Aorta (tissue), 5 donors: ENCODE measurements at regions not wholly inside any gene's neighbourhood (a gene's known extent, or its start where the extent isn't known, plus 50 kb on each side); places are given as distances from the start of the nearest gene placed in this dataset.

Source experiments
- ATAC-seq: fragments of 200-7000 bp; cut with Tn5 transposase; one replicate; pipeline ENCODE4 v1.9.1; 2022; ENCODE audit warnings: moderate library complexity; ENCODE audit not compliant: low FRiP score
- DNase-seq, 2 donors: peaks; one replicate each; pipeline ENCODE4 v3.0.0-alpha.2; 2020
- H3K27ac ChIP-seq, 2 donors: one replicate each; pipeline ENCODE4 v1.5.1; 2013; ENCODE audit warnings: low read length in 2 of 2, mild to moderate bottlenecking in 2 of 2, moderate library complexity in 2 of 2, control low read depth in 1 of 2, inconsistent platforms in 1 of 2, low read depth in 1 of 2
- H3K27me3 ChIP-seq, 2 donors: one replicate each; pipeline ENCODE4 v1.6.1; 2013; ENCODE audit warnings: control low read depth in 1 of 2, low read length in 1 of 2, mild to moderate bottlenecking in 1 of 2, moderate library complexity in 1 of 2; ENCODE audit not compliant: insufficient read depth in 2 of 2, control insufficient read depth in 1 of 2
- H3K36me3 ChIP-seq, 2 donors: one replicate each; pipeline ENCODE4 v1.6.1; 2013; ENCODE audit warnings: control low read depth in 1 of 2, low read length in 1 of 2, mild to moderate bottlenecking in 1 of 2; ENCODE audit not compliant: insufficient read depth in 2 of 2, control insufficient read depth in 1 of 2
- H3K4me1 ChIP-seq, 2 donors: one replicate each; pipeline ENCODE4 v1.6.1; 2013; ENCODE audit warnings: low read length in 2 of 2, control low read depth in 1 of 2, mild to moderate bottlenecking in 1 of 2, moderate library complexity in 1 of 2; ENCODE audit not compliant: insufficient read depth in 2 of 2, control insufficient read depth in 1 of 2
- H3K4me3 ChIP-seq, 2 donors: one replicate each; pipeline ENCODE4 v1.5.1; 2013; ENCODE audit warnings: low read length in 2 of 2, control low read depth in 1 of 2, mild to moderate bottlenecking in 1 of 2
- H3K9me3 ChIP-seq: one replicate; pipeline ENCODE4 v1.6.1; 2013; ENCODE audit warnings: mild to moderate bottlenecking, low read length; ENCODE audit not compliant: control insufficient read depth
- WGBS, 2 donors: extraction: QIAGEN DNeasy Blood & Tissue Kit; methylation state at CpG; one replicate each; pipeline ENCODE4 v1.1.7; 2013; 5-methylcytosine and 5-hydroxymethylcytosine counted together
- intact Hi-C, 2 donors: fragments of 100-400 bp; cut with DNase I; formaldehyde crosslinking; loops; one replicate each; pipeline versions ENCODE4 v1.14.2 to v1.15.0; 2022
- donor health status: healthy with polysubstance abuse.
- donor health status: Bipolar disorder and iron deficiency.
- donor health status: DM: no; HTN: no; CAD: no.
- donor health status: DM: no; HTN: no; CAD: no.
- donor health status: DM: yes; HTN: yes; CAD: no.

GRCh38 chr5:6902094-6902493 lies 188.9 kb downstream of the TENT4A start:
- WGBS, 2 donors: 91 to 92% methylated on average over 3 of the region's 3 CpGs
- DNase-seq: no peak
- intact Hi-C loops: no loop called here

GRCh38 chr5:6902597-6902996 lies 189.4 kb downstream of the TENT4A start:
- H3K27me3 ChIP-seq: no peaks in the 10 kb centered on the region
- no peak for DNase-seq
- H3K9me3 ChIP-seq: no peaks in the 10 kb centered on the region
- WGBS, 2 donors: 81 to 86% methylated on average over 5 of the region's 5 CpGs
- no peak overlapping the region for H3K27ac ChIP-seq
- no peaks in the 10 kb centered on the region for H3K4me1 ChIP-seq
- intact Hi-C loops: no loop called here
- no peaks in the 10 kb centered on the region for H3K36me3 ChIP-seq
- H3K4me3 ChIP-seq: no peak overlapping the region
- ATAC-seq: no peak

More at GRCh38 chr5:6902094-6902493, 188.9 kb downstream of the TENT4A start:
- no peak overlapping the region for H3K27ac ChIP-seq
- no peaks in the 10 kb centered on the region for H3K9me3 ChIP-seq
- no peak overlapping the region for H3K4me3 ChIP-seq
- no peaks in the 10 kb centered on the region for H3K36me3 ChIP-seq
- no peaks in the 10 kb centered on the region for H3K4me1 ChIP-seq
- H3K27me3 ChIP-seq: no peaks in the 10 kb centered on the region
- no peak for ATAC-seq

- H3K4me1 ChIP-seq: no peaks in the 10 kb centered on the region
- intact Hi-C loops: no loop called here
- no peak for ATAC-seq
- no peaks in the 10 kb centered on the region for H3K9me3 ChIP-seq
- no peaks in the 10 kb centered on the region for H3K27me3 ChIP-seq
- DNase-seq: no peak
- WGBS, 2 donors: 52 to 59% methylated on average over 3 of the region's 3 CpGs
- H3K27ac ChIP-seq: no peak overlapping the region
- H3K4me3 ChIP-seq: no peak overlapping the region
- no peaks in the 10 kb centered on the region for H3K36me3 ChIP-seq
Observed at GRCh38 chr5:6903934-6904333, 190.7 kb downstream of the TENT4A start.

GRCh38 chr5:6904860-6905259 lies 191.6 kb downstream of the TENT4A start:
- intact Hi-C loops: no loop called here
- no peaks in the 10 kb centered on the region for H3K4me1 ChIP-seq
- ATAC-seq (peak; percentile 2), DNase-seq (no peak)
- WGBS, 2 donors: 8 to 26% methylated on average over 2 of the region's 2 CpGs
- no peaks in the 10 kb centered on the region for H3K9me3 ChIP-seq
- H3K27ac ChIP-seq: no peak overlapping the region
- no peak overlapping the region for H3K4me3 ChIP-seq
- H3K27me3 ChIP-seq: no peaks in the 10 kb centered on the region
- no peaks in the 10 kb centered on the region for H3K36me3 ChIP-seq

- Histone ChIP-seq H3K36me3 (no peaks in the 10 kb centered on the region), H3K27me3 (no peaks in the 10 kb centered on the region), H3K4me3 (no peak overlapping the region), H3K9me3 (no peaks in the 10 kb centered on the region), H3K4me1 (no peaks in the 10 kb centered on the region), H3K27ac (no peak overlapping the region)
- ATAC-seq: peak; percentile 62
- DNase-seq: no peak
- 33 to 34% methylated on average over 8 of the region's 8 CpGs for WGBS, 2 donors
- intact Hi-C loops: no loop called here
Observed at GRCh38 chr5:6905423-6905822, 192.2 kb downstream of the TENT4A start.

- H3K36me3 ChIP-seq: no peaks in the 10 kb centered on the region
- no peak for DNase-seq
- ATAC-seq: peak; percentile 78
- H3K27ac ChIP-seq: no peak overlapping the region
- no peaks in the 10 kb centered on the region for H3K27me3 ChIP-seq
- WGBS, 2 donors: 28 to 33% methylated on average over 5 of the region's 5 CpGs
- intact Hi-C loops: no loop called here
- no peaks in the 10 kb centered on the region for H3K9me3 ChIP-seq
- H3K4me1 ChIP-seq: no peaks in the 10 kb centered on the region
- no peak overlapping the region for H3K4me3 ChIP-seq
Observed at GRCh38 chr5:6905883-6906282, 192.7 kb downstream of the TENT4A start.

- H3K4me3 ChIP-seq: no peak overlapping the region
- no peaks in the 10 kb centered on the region for H3K27me3 ChIP-seq
- DNase-seq (no peak), ATAC-seq (no peak)
- intact Hi-C loops: no loop called here
- H3K27ac ChIP-seq: no peak overlapping the region
- 74 to 75% methylated on average over 8 of the region's 8 CpGs for WGBS, 2 donors
- H3K4me1 ChIP-seq: no peaks in the 10 kb centered on the region
- H3K36me3 ChIP-seq: no peaks in the 10 kb centered on the region
- no peaks in the 10 kb centered on the region for H3K9me3 ChIP-seq
Observed at GRCh38 chr5:6907320-6907918, 194.2 kb downstream of the TENT4A start.

- ATAC-seq (no peak), DNase-seq (no peak)
- Histone ChIP-seq H3K4me1 (no peaks in the 10 kb centered on the region), H3K27me3 (no peaks in the 10 kb centered on the region), H3K27ac (no peak overlapping the region), H3K9me3 (no peaks in the 10 kb centered on the region), H3K36me3 (no peaks in the 10 kb centered on the region), H3K4me3 (no peak overlapping the region)
- intact Hi-C loops: no loop called here
- WGBS, 2 donors: 71 to 75% methylated on average over 4 of the region's 4 CpGs
Observed at GRCh38 chr5:6909901-6910300, 196.7 kb downstream of the TENT4A start.

GRCh38 chr5:6910950-6911349 lies 197.7 kb downstream of the TENT4A start:
- Histone ChIP-seq H3K4me3 (no peak overlapping the region), H3K4me1 (no peaks in the 10 kb centered on the region)
- intact Hi-C loops: no loop called here

More at GRCh38 chr5:6910950-6911349, 197.7 kb downstream of the TENT4A start:
- no peak for DNase-seq
- H3K27me3 ChIP-seq: no peaks in the 10 kb centered on the region
- H3K9me3 ChIP-seq: no peaks in the 10 kb centered on the region
- 64 to 65% methylated on average over 3 of the region's 3 CpGs for WGBS, 2 donors
- H3K36me3 ChIP-seq: no peaks in the 10 kb centered on the region
- ATAC-seq: no peak
- H3K27ac ChIP-seq: no peak overlapping the region
